ENCODE measurements at regions not wholly inside any gene's neighbourhood (a gene's known extent, or its start where the extent isn't known, plus 50 kb on each side); places are given as distances from the start of the nearest gene placed in this dataset.

- no peak overlapping the region for H3K4me3 ChIP-seq (ENCODE audit: low read depth, low read length)
- in situ Hi-C loops (cut with HindIII; ENCODE audit: low sequenced_read_pairs) = no loop called here
- TF ChIP-seq CTCF (IDR thresholded peaks at IDR 0.05; ENCODE audit: low read depth, low read length) = no peak
- DNase-seq (ENCODE audit: low read depth, low spot score) = no peak
These were observed 1446.8 kb downstream of the MRPL39 start for GRCh38 chr21:24160528-24160927.

DNA sequence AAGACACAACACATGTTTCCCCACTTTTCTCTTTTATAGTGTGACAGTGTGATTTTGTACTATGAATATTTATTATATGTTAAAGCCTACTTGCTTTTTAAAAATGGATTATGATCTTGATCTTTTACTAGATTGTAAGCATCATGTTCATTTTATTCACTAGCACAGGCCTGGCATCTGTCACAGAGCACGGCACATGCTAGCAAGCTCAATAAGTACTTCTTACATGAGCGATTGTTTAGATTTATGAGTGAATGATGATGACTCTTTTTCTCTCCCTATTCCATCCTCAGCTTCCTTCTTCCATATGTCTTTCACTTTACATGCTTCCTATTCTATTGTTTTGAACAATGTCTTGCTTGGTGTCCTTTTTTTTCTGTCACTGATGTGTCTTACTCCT lies 1454.1 kb downstream of the MRPL39 start:
- in situ Hi-C loops (cut with HindIII; ENCODE audit: low sequenced_read_pairs) = no loop called here
- no peak for TF ChIP-seq CTCF (IDR thresholded peaks at IDR 0.05; ENCODE audit: low read depth, low read length)
- DNase-seq (ENCODE audit: low read depth, low spot score) = no peak
- no peak overlapping the region for H3K4me3 ChIP-seq (ENCODE audit: low read depth, low read length)

DNA sequence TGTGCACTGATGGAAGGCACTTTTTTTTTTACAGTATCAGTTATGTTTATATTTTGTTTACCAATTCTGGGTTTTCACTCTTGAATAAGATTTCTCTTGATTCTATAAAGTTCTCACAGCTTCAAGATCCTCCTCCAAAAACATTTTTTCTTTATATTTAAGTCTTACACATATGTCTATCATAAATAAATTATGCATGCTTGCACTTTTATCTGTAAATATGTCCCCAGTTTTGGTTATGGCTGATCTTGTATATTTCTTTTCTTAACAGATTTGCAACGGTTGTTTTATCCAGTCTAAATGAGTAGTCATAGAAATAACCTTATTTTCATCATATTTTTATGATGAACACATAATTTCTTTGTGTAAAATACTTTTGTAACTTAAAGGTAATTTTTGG lies 1456.5 kb downstream of the MRPL39 start:
- no peak for TF ChIP-seq CTCF (IDR thresholded peaks at IDR 0.05; ENCODE audit: low read depth, low read length)
- in situ Hi-C loops (cut with HindIII; ENCODE audit: low sequenced_read_pairs) = no loop called here
- no peak for DNase-seq (ENCODE audit: low read depth, low spot score)
- no peak overlapping the region for H3K4me3 ChIP-seq (ENCODE audit: low read depth, low read length)

GRCh38 chr21:24148461-24148860 lies 1458.8 kb downstream of the MRPL39 start:
- DNase-seq (ENCODE audit: low read depth, low spot score) = no peak
- TF ChIP-seq CTCF (IDR thresholded peaks at IDR 0.05; ENCODE audit: low read depth, low read length) = no peak
- in situ Hi-C loops (cut with HindIII; ENCODE audit: low sequenced_read_pairs) = no loop called here
- no peak overlapping the region for H3K4me3 ChIP-seq (ENCODE audit: low read depth, low read length)

DNA sequence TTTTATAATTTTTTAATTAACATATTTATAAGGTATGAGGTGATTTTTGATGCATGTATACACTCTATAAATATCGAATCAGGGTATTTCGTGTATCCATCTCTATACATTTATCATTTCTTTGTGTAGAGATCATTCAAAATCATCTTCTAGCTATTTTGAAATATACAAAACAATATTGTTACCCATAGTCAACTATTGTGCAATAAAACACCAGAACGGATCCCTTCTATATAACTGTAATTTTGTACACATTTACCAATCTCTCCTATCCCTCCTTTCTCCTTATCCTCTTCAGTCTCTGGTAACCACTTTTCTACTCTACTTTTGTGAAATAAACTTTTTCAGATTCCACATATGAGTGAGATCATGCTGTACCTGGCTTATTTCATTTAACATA lies 1459.6 kb downstream of the MRPL39 start:
- H3K4me3 ChIP-seq (ENCODE audit: low read depth, low read length) = no peak overlapping the region
- no peak for TF ChIP-seq CTCF (IDR thresholded peaks at IDR 0.05; ENCODE audit: low read depth, low read length)
- DNase-seq (ENCODE audit: low read depth, low spot score) = no peak
- in situ Hi-C loops (cut with HindIII; ENCODE audit: low sequenced_read_pairs) = no loop called here

DNA sequence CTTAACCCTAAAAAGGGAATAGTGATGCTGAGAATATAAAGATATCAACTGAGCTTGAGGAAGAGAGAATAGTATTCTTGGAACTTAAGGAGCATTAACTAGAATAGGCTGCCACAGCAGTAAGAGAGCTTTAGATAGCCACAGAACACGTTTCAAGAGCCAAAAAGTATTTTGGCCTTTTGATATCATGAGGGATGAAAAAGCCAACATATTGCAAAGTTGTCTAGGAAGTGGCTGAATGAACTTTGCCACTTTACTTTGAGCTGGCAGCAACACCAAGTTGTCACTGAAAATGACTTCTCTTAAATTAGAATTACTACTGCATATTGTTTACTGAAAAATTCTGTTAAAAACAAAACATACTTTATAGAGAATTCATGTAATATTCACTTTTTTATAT lies 1476.2 kb downstream of the MRPL39 start:
- in situ Hi-C loops (cut with HindIII; ENCODE audit: low sequenced_read_pairs) = no loop called here
- no peak for DNase-seq (ENCODE audit: low read depth, low spot score)
- no peak overlapping the region for H3K4me3 ChIP-seq (ENCODE audit: low read depth, low read length)
- TF ChIP-seq CTCF (IDR thresholded peaks at IDR 0.05; ENCODE audit: low read depth, low read length) = no peak

- no peak overlapping the region for H3K4me3 ChIP-seq (ENCODE audit: low read depth, low read length)
- no peak for TF ChIP-seq CTCF (IDR thresholded peaks at IDR 0.05; ENCODE audit: low read depth, low read length)
- in situ Hi-C loops (cut with HindIII; ENCODE audit: low sequenced_read_pairs) = no loop called here
- DNase-seq (ENCODE audit: low read depth, low spot score) = no peak
These were observed 1479.6 kb downstream of the MRPL39 start for GRCh38 chr21:24127651-24128050.
